ENCODE measurements at regions not wholly inside any gene's neighbourhood (a gene's known extent, or its start where the extent isn't known, plus 50 kb on each side); places are given as distances from the start of the nearest gene placed in this dataset.
A peak's percentile ranks its signal among the peaks of the same experiment; 100 is the strongest.

DNA sequence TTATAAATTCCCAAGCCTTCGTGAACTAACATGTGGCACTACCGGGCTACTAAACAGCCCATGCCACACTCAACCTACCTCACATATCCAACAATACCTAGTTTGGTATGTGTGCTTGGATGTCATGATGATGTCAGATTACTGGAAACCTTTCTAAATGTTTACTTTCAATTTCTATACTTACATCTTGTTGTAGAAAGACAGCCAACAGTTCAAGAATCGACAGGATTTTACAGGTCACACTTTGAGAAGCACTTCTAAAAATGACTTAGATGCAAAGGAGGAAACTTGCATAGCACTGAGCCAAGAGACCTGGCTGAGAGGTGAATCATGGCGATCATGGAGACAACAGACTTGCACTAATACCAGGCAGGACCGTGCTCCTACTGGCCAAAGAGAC is 209.9 kb downstream of the COL4A1 start:
- no peak for DNase-seq (ENCODE audit: low spot score)

GRCh38 chr13:110092831-110093247 is 214.1 kb downstream of the COL4A1 start:
- DNase-seq (ENCODE audit: low spot score), result no peak

- peak; percentile 12 for DNase-seq (ENCODE audit: low spot score)
These were observed 217.1 kb downstream of the COL4A1 start for GRCh38 chr13:110089815-110090214.

GRCh38 chr13:110089100-110089499 is 217.9 kb downstream of the COL4A1 start:
- DNase-seq (ENCODE audit: low spot score), result no peak

GRCh38 chr13:110073982-110074381 is 233.0 kb downstream of the COL4A1 start:
- no peak for DNase-seq (ENCODE audit: low spot score)

DNA sequence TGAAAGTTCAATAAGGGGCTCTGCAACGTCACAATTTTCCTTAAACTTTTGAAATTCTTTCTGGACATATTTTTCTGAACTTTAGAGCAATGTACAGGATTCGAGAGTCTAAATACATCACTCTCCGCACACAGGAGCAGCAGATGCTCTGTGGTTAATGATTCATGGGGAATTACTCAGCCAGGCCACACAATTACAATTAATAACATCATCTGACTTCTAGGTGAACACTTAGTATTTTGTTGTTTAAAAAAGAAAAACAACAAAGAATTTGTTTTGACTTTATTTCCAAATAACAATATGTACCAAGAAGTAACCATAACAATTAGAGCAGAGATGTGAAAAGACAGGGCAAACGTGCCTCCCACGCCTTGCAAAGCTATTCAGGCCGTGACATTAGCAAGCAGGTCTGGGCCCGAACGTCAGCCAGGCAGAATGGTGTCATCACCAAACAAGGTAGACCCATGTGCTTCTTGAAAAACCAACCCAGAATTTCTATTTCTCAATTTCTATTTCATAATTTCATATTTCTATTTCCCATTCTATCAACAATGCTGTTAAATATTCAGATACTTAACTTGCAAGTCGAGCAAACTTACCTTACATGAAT is 236.3 kb downstream of the COL4A1 start:
- DNase-seq (ENCODE audit: low spot score), result peak; percentile 12

DNA sequence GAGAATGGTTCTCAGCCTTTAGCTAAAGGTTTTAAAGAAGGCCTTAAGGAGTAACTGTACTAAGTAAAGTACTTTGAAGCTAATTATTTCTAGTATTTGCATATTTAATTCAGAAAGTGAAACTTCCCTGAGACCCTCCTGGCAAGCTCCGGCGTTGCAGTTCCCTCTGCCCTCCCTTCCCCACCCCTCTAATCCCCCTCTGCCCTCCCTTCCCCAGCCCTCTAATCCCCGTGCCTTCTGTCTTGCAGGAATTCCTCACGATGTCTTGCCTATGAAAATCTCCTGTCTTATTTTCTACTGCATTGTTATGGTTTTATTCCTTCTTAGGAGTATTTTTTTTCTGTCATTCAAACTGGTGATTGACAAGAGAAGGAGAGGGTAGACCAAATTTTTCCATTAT is 236.9 kb downstream of the COL4A1 start:
- DNase-seq (ENCODE audit: low spot score), result no peak

- DNase-seq (ENCODE audit: low spot score), result no peak
These were observed 238.8 kb downstream of the COL4A1 start for GRCh38 chr13:110068176-110068473.

DNA sequence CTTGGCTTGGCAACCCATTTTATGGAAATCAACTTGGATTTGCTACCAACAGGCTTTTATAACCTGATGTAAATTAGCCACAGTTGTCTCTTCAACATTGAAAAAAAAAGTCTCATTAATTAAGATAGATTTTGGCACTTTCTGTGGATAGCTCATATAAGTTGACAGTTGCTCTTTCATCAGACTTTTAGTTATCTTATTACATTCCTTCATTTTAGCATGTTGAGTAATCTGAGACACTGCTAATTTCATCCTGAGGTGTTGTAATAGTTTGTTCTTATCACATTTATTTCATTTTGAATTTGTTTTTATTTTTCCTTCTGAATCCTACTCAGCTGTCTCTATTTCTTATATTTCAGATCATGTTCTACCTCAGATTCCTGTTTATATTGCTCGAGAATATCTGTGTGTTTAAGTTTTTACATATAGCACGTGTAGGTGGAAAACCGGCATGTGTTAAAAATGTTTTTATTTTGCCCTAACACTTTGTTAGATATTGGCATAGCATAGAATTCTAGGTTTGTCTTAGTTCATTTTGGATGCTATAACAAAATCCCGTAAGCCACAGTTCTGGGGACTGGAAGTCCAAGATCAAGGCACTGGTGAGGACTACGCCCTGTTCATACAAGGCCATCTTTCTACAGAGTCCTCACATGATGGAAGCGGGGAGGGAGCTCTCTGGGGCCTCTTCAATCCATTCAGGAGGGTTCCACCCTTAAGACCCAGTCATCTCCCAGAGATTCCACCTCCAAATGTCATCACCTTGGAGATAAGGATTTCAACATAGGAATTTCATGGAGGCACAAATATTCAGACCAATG is 239.4 kb downstream of the COL4A1 start:
- DNase-seq (ENCODE audit: low spot score), result no peak

DNA sequence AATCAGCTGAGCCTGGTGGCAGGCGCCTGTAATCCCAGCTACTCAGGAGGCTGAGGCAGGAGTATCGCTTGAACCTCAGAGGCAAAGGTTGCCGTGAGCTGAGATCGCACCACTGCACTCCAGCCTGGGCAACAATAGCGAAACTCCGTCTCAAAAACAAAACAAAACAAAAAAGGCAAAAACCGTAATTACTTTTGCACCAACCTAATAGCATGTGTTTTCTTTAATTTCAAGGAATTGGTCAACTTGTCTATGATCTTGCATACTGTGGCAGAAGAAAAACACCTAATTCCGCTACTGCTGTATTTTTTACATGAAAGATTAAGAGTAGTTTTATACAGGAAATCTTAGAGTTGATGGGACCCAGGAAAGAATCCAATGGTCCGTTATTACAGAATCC is 241.2 kb downstream of the COL4A1 start:
- DNase-seq (ENCODE audit: low spot score), result no peak

DNA sequence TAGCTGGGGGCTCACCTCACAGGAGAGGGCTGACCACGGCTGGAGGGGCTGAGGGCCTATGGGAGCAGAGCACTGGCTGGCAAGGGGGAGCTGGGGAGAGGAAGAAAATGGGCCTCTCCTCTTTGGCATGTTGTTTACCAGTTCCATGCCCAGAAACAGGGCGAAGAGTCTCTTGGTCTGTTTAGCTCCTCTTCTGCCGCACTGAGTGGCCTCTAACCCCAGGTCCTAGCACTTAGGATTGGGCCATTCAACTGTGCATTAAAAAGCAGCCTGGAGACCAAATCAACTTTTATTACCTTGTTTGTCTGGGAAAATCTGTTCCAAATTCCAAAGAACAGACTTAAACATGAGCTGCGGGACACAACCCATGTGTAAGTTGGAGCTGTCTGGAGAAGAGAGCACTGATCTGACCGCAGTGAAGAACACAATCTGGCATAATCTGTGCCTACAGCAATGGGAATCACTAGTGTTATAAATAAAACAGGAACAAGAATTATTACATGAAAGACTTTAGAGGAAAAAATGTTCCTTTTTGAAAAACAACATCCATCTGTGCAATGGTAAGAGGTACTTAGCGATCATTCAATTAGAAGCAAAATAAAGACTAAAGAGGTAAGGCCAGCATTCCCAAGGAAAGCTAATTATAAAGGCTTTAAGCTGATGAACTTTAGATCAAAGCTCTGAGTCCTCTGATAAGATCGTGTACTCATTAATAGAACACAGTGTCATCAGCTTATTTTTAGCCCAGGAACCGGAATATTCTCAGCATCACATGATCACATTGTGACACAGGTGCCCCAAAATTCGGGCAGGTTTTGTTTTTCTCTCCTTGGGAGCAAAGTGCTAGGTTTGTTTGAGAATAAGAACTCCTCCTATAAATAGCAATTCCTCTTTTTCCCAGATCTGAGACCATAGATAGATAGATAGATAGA is 243.2 kb downstream of the COL4A1 start:
- DNase-seq (ENCODE audit: low spot score), result no peak

DNA sequence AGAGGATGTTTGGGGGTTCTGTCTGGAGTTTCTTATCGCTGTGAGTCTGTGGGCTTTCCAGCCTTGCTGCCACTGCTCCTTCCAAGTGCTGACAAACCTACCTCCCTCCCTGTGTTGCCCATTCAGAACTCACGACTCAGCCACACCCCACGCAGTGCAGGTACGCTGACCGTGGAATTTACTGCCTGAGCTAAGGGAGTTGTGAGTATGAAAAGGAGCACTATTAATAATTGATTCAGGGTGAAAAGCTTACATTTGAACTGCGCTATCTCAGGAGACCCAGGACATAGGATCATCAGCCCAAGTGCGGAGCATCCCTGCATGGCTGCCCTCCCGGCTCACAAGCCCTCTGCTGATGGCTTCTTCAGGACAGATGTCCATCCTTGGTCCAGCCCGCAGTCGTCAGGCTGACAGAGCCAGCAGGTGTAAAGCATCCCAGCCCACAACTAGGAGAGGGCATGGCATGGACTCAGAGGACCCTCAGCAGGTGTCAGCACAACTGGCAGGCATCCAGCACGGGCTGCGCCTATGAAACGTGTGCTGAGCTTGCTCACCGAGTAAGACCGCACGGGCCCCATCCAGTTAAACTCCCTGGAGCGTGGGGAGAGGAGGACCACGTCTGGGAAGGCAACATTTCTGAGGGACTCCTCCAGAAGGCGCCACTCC is 244.0 kb downstream of the COL4A1 start:
- DNase-seq (ENCODE audit: low spot score), result no peak

DNA sequence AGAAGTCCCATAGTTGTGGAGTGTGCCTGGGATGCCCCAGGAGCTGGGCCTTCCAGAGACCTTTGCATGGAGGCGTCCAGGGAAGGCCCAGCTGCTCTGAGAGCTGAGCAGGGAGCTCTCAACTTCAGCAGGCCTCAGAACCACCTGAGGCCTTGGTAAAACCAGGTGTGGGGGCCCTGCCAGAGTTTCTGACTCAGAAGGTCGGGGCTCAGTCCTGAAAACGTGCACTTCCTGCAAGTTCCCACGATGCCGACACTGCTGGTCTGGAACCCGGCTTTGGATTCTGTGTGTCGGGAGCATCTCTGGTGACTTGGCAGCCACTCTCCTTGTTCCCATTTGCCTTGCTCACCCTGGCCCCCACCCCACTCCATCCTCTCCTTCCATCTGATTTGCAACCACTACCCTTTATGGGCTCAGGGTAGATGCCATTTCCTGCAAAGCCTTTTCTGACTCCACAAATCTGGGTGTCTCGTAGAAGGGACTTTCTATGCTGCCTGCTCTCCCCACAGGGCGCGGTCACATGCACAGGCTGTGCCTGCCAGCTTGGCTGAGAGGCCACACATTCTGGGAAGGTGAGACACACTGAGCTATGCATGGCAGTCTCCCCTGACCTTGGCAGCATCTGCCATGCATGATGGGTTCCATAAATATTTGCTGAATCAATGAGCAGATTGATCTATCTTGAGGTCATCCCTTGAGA is 244.7 kb downstream of the COL4A1 start:
- no peak for DNase-seq (ENCODE audit: low spot score)

DNA sequence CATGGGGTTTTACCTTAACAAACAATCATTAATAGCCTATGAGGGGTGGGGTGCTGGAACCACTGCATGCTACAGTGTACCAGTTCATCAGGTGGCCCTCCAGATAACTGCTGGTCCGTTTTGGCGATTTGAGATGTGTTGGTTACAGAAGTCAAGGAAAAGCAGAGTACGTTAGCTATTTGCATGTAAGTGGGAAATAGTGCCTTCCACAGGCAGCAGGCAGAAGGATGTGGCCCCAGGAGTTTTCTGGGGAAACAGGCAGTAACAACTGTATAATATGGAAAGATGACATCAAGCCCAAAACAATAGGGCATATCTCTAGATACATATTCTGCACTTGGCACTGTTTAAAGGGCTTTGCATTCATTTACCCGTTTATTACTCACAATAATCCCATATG is 245.7 kb downstream of the COL4A1 start:
- no peak for DNase-seq (ENCODE audit: low spot score)

DNA sequence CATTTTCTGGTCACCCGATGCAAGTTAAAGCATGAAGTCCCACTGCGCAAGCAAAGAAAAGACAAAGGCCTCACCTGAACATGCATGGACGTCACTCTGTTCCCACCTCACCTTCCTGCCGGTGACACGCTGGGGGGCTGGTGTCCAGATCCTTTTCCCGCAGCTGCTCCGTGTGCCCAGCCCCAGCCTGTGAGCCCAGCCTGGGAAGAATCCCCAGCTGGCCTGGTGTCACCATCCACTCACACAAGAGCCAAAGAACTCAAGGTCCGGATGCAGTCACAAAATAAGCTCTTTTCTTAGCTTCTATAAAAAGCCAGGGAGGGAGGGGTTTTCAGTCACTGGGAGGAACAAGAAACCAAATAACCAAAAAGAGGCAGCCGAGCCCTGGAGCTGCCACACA is 249.9 kb downstream of the COL4A1 start:
- no peak for DNase-seq (ENCODE audit: low spot score)

- no peak for DNase-seq (ENCODE audit: low spot score)
These were observed 250.3 kb downstream of the COL4A1 start for GRCh38 chr13:110056640-110057039.

DNA sequence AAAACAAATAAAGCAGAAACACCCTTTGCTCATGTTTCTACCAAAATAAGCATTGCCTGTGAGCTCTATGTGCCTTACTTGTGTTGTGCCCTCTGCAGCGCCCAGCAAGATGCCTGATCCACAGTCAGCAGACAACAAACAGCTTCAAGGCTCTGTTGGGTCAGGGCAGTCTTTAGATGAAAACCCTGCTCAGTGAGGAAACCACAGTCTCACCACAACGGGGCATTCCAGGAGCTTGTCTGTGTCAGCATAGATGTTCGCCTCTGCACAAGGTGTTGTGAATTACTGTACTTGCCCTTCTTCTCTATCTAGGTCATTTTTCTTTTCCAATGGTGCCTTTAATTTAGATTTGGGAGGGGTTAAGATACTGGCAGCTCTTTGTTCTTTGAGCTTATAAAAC is 251.9 kb downstream of the COL4A1 start:
- no peak for DNase-seq (ENCODE audit: low spot score)

- no peak for DNase-seq (ENCODE audit: low spot score)
These were observed 252.9 kb downstream of the COL4A1 start for GRCh38 chr13:110054041-110054440.

- DNase-seq (ENCODE audit: low spot score), result no peak
These were observed 259.5 kb downstream of the COL4A1 start for GRCh38 chr13:110047496-110047895.

DNA sequence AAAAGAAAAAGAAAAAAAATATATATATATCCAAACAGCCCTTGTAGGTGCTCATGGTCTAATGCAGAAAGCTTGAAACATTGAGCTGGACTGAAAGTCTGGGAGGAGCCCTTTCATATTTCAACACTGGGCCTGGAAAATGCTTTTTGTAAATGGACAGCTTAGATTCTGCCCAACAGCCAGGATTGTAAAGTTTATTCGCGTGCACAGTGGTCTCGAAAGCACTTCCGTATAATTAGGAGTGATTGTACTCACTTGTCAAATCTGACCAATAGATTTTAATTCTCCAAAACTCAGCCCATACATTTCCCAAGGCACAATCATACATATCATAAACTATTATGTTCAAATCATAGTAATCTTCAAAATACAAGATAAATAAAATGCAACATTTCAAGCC is 260.1 kb downstream of the COL4A1 start:
- no peak for DNase-seq (ENCODE audit: low spot score)

GRCh38 chr13:110045919-110046318 is 259.5 kb upstream of the IRS2 start:
- DNase-seq (ENCODE audit: low spot score), result no peak

- no peak for DNase-seq (ENCODE audit: low spot score)
These were observed 258.8 kb upstream of the IRS2 start for GRCh38 chr13:110045202-110045601.

Measured in RKO (cell line).